ENCODE measurements at regions not wholly inside any gene's neighbourhood (a gene's known extent, or its start where the extent isn't known, plus 50 kb on each side); places are given as distances from the start of the nearest gene placed in this dataset.

GRCh38 chr3:56862352-56863062 is 60.8 kb upstream of the ARHGEF3 start:
- TF ChIP-seq EZH2phosphoT487 (IDR thresholded peaks at IDR 0.05; ENCODE audit: insufficient read depth, low read depth) = no peak
- TF ChIP-seq EZH2 (IDR thresholded peaks at IDR 0.05; ENCODE audit: insufficient read depth, poor library complexity, severe bottlenecking) = no peak
